ENCODE measurements at regions not wholly inside any gene's neighbourhood (a gene's known extent, or its start where the extent isn't known, plus 50 kb on each side); places are given as distances from the start of the nearest gene placed in this dataset.

- DNase-seq (ENCODE audit: low spot score), result no peak
- TF ChIP-seq, protein P1, sequence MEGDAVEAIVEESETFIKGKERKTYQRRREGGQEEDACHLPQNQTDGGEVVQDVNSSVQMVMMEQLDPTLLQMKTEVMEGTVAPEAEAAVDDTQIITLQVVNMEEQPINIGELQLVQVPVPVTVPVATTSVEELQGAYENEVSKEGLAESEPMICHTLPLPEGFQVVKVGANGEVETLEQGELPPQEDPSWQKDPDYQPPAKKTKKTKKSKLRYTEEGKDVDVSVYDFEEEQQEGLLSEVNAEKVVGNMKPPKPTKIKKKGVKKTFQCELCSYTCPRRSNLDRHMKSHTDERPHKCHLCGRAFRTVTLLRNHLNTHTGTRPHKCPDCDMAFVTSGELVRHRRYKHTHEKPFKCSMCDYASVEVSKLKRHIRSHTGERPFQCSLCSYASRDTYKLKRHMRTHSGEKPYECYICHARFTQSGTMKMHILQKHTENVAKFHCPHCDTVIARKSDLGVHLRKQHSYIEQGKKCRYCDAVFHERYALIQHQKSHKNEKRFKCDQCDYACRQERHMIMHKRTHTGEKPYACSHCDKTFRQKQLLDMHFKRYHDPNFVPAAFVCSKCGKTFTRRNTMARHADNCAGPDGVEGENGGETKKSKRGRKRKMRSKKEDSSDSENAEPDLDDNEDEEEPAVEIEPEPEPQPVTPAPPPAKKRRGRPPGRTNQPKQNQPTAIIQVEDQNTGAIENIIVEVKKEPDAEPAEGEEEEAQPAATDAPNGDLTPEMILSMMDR (IDR thresholded peaks at IDR 0.05; ENCODE audit: extremely low read depth, insufficient read depth, missing control alignments), result no peak
- in situ Hi-C loops (cut with MboI; ENCODE audit: low pct_unique_long_range_greater_than_20kb, low sequenced_read_pairs, unreplicated experiment), result no loop called here
These were observed 488.5 kb downstream of the SOX6 start for GRCh38 chr11:15867871-15868270.

DNA sequence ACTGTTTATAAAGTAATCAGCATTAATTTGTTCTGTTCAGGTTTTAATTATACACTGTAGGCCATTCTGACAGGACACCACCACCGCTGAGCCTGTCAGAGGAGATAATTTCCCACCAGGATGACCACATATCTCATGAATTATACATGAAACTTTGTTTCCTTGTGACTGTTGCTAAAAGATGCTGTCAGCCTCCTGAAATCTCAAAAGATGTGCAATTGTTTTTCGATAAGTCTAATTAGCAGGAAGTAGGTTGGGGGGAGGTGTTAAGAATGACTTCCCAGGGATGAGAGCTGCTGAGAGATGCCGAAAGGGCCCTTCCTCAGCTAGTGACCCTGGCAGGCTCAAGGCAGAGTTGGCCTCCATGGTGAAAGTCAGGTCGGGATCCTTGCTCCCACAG lies 485.4 kb downstream of the SOX6 start:
- TF ChIP-seq, protein P1 (IDR thresholded peaks at IDR 0.05; ENCODE audit: extremely low read depth, insufficient read depth, missing control alignments), result no peak
- no peak for DNase-seq (ENCODE audit: low spot score)
- in situ Hi-C loops (cut with MboI; ENCODE audit: low pct_unique_long_range_greater_than_20kb, low sequenced_read_pairs, unreplicated experiment), result no loop called here

DNA sequence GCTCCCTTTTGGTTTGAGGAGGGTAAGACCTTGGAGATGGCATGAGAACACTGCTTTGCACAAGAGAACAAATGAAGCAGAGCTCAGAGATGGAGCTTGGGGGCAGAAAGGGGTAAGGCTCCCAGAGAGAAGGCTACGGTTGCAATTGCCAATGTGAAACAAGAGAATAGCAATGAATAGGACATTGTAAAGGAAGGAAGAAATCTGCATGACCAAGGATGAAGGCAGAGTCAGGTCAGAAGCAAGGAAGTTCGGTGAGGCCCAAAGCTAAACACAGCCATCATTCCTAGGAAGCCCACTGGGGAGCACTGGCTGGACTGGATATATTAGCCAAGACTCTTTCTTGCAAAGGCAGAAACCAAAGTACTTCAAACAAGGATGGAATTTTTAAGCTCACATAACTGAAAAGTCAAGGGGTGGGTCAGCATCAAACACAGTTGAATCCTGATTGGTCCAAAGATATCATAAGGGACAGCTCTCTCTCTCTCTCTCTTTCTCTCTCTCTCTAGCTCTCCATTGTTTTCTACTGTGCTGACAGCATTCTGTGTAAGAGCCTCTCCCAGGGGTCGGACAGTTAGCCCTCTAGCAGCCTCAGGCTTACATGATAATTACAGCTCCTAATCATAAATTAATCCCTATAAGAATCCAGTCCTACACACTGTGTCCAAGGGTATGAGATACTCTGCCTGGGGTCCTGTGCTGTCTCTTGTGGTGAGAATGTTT lies 484.3 kb downstream of the SOX6 start:
- TF ChIP-seq, protein P1 (IDR thresholded peaks at IDR 0.05; ENCODE audit: extremely low read depth, insufficient read depth, missing control alignments), result no peak
- DNase-seq (ENCODE audit: low spot score), result no peak
- in situ Hi-C loops (cut with MboI; ENCODE audit: low pct_unique_long_range_greater_than_20kb, low sequenced_read_pairs, unreplicated experiment), result no loop called here

DNA sequence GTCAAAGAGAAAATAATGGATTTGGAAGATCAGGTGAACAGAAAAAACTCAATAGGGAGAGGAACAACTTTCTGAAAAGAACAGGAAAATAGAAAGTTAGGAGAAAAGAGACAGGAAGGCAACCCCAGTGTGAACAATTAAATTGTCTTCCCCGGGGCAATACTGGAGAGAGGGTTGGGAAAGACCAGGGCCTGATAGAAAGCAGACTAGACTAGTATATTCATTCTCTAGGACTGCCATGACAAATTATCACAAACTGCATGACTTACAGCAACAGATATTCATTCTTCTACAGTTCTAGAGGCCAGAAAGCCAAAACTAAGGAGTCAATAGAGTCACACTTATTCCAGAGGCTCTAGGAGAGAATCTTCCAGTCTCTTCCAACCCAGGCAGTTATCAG lies 482.8 kb downstream of the SOX6 start:
- TF ChIP-seq, protein P1 (IDR thresholded peaks at IDR 0.05; ENCODE audit: extremely low read depth, insufficient read depth, missing control alignments), result no peak
- in situ Hi-C loops (cut with MboI; ENCODE audit: low pct_unique_long_range_greater_than_20kb, low sequenced_read_pairs, unreplicated experiment), result no loop called here
- no peak for DNase-seq (ENCODE audit: low spot score)

- TF ChIP-seq, protein P1 (IDR thresholded peaks at IDR 0.05; ENCODE audit: extremely low read depth, insufficient read depth, missing control alignments), result no peak
- in situ Hi-C loops (cut with MboI; ENCODE audit: low pct_unique_long_range_greater_than_20kb, low sequenced_read_pairs, unreplicated experiment), result no loop called here
- no peak for DNase-seq (ENCODE audit: low spot score)
These were observed 481.6 kb downstream of the SOX6 start for GRCh38 chr11:15874704-15875103.

DNA sequence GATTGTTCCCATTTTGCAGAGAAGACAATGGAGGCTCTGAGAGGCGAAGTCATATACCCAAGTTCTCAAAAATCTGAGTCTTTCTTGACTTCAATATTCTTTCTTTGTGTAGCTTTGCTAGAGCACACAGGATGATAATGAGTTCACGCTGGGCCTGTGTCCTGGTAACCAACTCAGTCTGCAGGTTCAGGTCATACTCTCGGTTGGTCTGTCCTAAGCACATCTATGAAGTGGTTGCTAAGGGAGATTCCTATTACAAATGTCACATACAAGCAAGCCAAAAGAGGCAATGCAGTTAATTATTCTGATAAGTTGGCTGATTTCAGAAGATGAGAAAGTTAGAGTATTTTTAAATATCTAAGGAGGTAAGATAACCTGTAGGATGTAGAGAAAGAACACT lies 481.0 kb downstream of the SOX6 start:
- TF ChIP-seq, protein P1 (IDR thresholded peaks at IDR 0.05; ENCODE audit: extremely low read depth, insufficient read depth, missing control alignments), result no peak
- DNase-seq (ENCODE audit: low spot score), result no peak
- in situ Hi-C loops (cut with MboI; ENCODE audit: low pct_unique_long_range_greater_than_20kb, low sequenced_read_pairs, unreplicated experiment), result no loop called here
